Sigmoid colon (tissue), 6 donors: ENCODE measurements at regions not wholly inside any gene's neighbourhood (a gene's known extent, or its start where the extent isn't known, plus 50 kb on each side); places are given as distances from the start of the nearest gene placed in this dataset.

Source experiments
- DNase-seq: peaks from one replicate; pipeline ENCODE4 v3.0.0-alpha.2; 2019
- H3K27ac ChIP-seq, 4 donors: fragments of 200-600 bp; sonication (generic); one replicate each; pipeline ENCODE4 v1.5.1; 2016 to 2019; ENCODE audit warnings: mild to moderate bottlenecking in 1 of 4
- H3K27me3 ChIP-seq, 3 donors: fragments of 200-600 bp; sonication (generic); one replicate each; pipeline ENCODE4 v1.5.1; 2019; ENCODE audit warnings: mild to moderate bottlenecking in 1 of 3
- H3K36me3 ChIP-seq, 4 donors: fragments of 200-600 bp; sonication (generic); one replicate each; pipeline ENCODE4 v1.5.1; 2016 to 2019
- H3K4me1 ChIP-seq, 4 donors: fragments of 200-600 bp; sonication (generic); one replicate each; pipeline ENCODE4 v1.5.1; 2017 to 2019
- H3K4me3 ChIP-seq, 4 donors: fragments of 200-600 bp; sonication (generic); one replicate each; pipeline ENCODE4 v1.5.1; 2017 to 2019; ENCODE audit warnings: mild to moderate bottlenecking in 2 of 4, moderate library complexity in 1 of 4
- H3K9me3 ChIP-seq, 4 donors: fragments of 200-600 bp in 3 of 4; sonication (generic) in 3 of 4; one replicate each; pipeline versions ENCODE4 v1.5.1 to v1.6.1; 2013 to 2019
- CTCF ChIP-seq, 4 experiments: fragments of 450-650 bp in 3 of 4; fragments of 200-600 bp in 1 of 4; IDR thresholded peaks; one replicate each; pipeline ENCODE4 v1.5.1; 2016 to 2019; ENCODE audit warnings: antibody characterized with exemption in 4 of 4, mild to moderate bottlenecking in 3 of 4, moderate library complexity in 2 of 4
- EP300 ChIP-seq, 4 donors: sonication (generic); formaldehyde crosslinking; IDR thresholded peaks; one replicate each; pipeline ENCODE4 v1.6.1; 2017; ENCODE audit warnings: antibody characterized with exemption in 4 of 4
- POLR2A ChIP-seq, 2 donors: fragments of 450-650 bp; IDR thresholded peaks; one replicate each; pipeline ENCODE4 v1.6.1; 2016; ENCODE audit warnings: antibody characterized with exemption in 2 of 2, mild to moderate bottlenecking in 2 of 2, moderate library complexity in 2 of 2
- POLR2AphosphoS5 ChIP-seq, 4 donors: sonication (generic); formaldehyde crosslinking; IDR thresholded peaks; one replicate each; pipeline ENCODE4 v1.6.1; 2017; ENCODE audit warnings: antibody characterized with exemption in 4 of 4
- WGBS, 2 donors: extraction: QIAGEN DNeasy Blood & Tissue Kit; methylation state at CpG; one replicate each; pipeline ENCODE4 v1.1.7; 2013; 5-methylcytosine and 5-hydroxymethylcytosine counted together
- intact Hi-C: fragments of 100-400 bp; cut with DNase I; formaldehyde crosslinking; loops from one replicate; pipeline ENCODE4 v1.15.1; 2023
- donor health status: healthy with polysubstance abuse.
- donor health status: healthy.

GRCh38 chr9:75653750-75654149, 236.7 kb upstream of the PCSK5 start:
- Histone ChIP-seq H3K4me3 (no peak overlapping the region), H3K9me3 (no peaks in the 10 kb centered on the region), H3K4me1 (no peaks in the 10 kb centered on the region), H3K27me3 (no peaks in the 10 kb centered on the region), H3K36me3 (no peaks in the 10 kb centered on the region), H3K27ac (no peak overlapping the region)
- 89 to 93% methylated on average over 2 of the region's 2 CpGs for WGBS, 2 donors
- intact Hi-C loops: no loop called here
- DNase-seq: no peak
- TF ChIP-seq POLR2AphosphoS5 (IDR thresholded peaks at IDR 0.05): no peak
- TF ChIP-seq POLR2A (IDR thresholded peaks at IDR 0.05): no peak
- no peak for TF ChIP-seq CTCF (IDR thresholded peaks at IDR 0.05)
- TF ChIP-seq EP300 (IDR thresholded peaks at IDR 0.05): no peak

GRCh38 chr9:75657015-75657414, 233.5 kb upstream of the PCSK5 start:
- no peak overlapping the region for H3K27ac ChIP-seq
- H3K36me3 ChIP-seq: no peaks in the 10 kb centered on the region
- WGBS, 2 donors: 75 to 83% methylated on average over 5 of the region's 5 CpGs
- H3K4me1 ChIP-seq: no peaks in the 10 kb centered on the region
- no peak for TF ChIP-seq POLR2A (IDR thresholded peaks at IDR 0.05)
- TF ChIP-seq EP300 (IDR thresholded peaks at IDR 0.05): no peak
- no peak for TF ChIP-seq POLR2AphosphoS5 (IDR thresholded peaks at IDR 0.05)
- no peak for TF ChIP-seq CTCF (IDR thresholded peaks at IDR 0.05)
- intact Hi-C loops: no loop called here
- no peaks in the 10 kb centered on the region for H3K27me3 ChIP-seq
- H3K9me3 ChIP-seq: no peaks in the 10 kb centered on the region
- no peak overlapping the region for H3K4me3 ChIP-seq
- no peak for DNase-seq

- DNase-seq: no peak
- intact Hi-C loops: no loop called here
- Histone ChIP-seq H3K27me3 (no peaks in the 10 kb centered on the region), H3K9me3 (no peaks in the 10 kb centered on the region), H3K36me3 (no peaks in the 10 kb centered on the region), H3K4me3 (no peak overlapping the region), H3K4me1 (no peaks in the 10 kb centered on the region), H3K27ac (no peak overlapping the region)
- TF ChIP-seq POLR2AphosphoS5 (IDR thresholded peaks at IDR 0.05) (no peak), EP300 (IDR thresholded peaks at IDR 0.05) (no peak), CTCF (IDR thresholded peaks at IDR 0.05) (no peak), POLR2A (IDR thresholded peaks at IDR 0.05) (no peak)
- WGBS, 2 donors: 78 to 83% methylated on average over 9 of the region's 9 CpGs
Measured at GRCh38 chr9:75658301-75658905, 232.1 kb upstream of the PCSK5 start.

GRCh38 chr9:75664597-75664996, 225.9 kb upstream of the PCSK5 start:
- Histone ChIP-seq H3K4me1 (no peaks in the 10 kb centered on the region), H3K36me3 (no peaks in the 10 kb centered on the region), H3K9me3 (no peaks in the 10 kb centered on the region), H3K27me3 (no peaks in the 10 kb centered on the region), H3K4me3 (no peak overlapping the region), H3K27ac (no peak overlapping the region)
- TF ChIP-seq POLR2A (IDR thresholded peaks at IDR 0.05) (no peak), POLR2AphosphoS5 (IDR thresholded peaks at IDR 0.05) (no peak), EP300 (IDR thresholded peaks at IDR 0.05) (no peak), CTCF (IDR thresholded peaks at IDR 0.05) (no peak)
- no peak for DNase-seq
- WGBS, 2 donors: 18 to 60% methylated on average over 4 of the region's 4 CpGs
- intact Hi-C loops: no loop called here
